ENCODE measurements at regions not wholly inside any gene's neighbourhood (a gene's known extent, or its start where the extent isn't known, plus 50 kb on each side); places are given as distances from the start of the nearest gene placed in this dataset.
"Not testable (repeated sequence)": the region's sequence is repeated elsewhere in the genome, so short reads cannot be mapped to it uniquely, and the experiment has no call there.

- POLR2A ChIA-PET = no interaction called here
- CTCF ChIA-PET = no interaction called here
Measured at GRCh38 chr7:34322841-34323240, 335.2 kb upstream of the NPSR1 start.

GRCh38 chr7:34327681-34328080 lies 330.3 kb upstream of the NPSR1 start:
- CTCF ChIA-PET = no interaction called here

GRCh38 chr7:34330308-34330707 lies 327.7 kb upstream of the NPSR1 start:
- CTCF ChIA-PET = interaction anchor here (1.5 kb wide), 1 partner anchor 9 kb away, joined by 3 read pairs; no protein-coding TSS in a partner anchor
- POLR2A ChIA-PET = no interaction called here

More at GRCh38 chr7:34327681-34328080, 330.3 kb upstream of the NPSR1 start:
- POLR2A ChIA-PET = no interaction called here

GRCh38 chr7:34331102-34331501 lies 326.9 kb upstream of the NPSR1 start:
- ChIA-PET CTCF (interaction anchor here (1.5 kb wide), 1 partner anchor 10 kb away, joined by 3 read pairs; no protein-coding TSS in a partner anchor), POLR2A (no interaction called here)

- ChIA-PET POLR2A (no interaction called here), CTCF (no interaction called here)
Measured at GRCh38 chr7:34332006-34332405, 326.0 kb upstream of the NPSR1 start.

- POLR2A ChIA-PET = no interaction called here
- CTCF ChIA-PET = no interaction called here
Measured at GRCh38 chr7:34333184-34333583, 324.8 kb upstream of the NPSR1 start.

GRCh38 chr7:34333925-34334324 lies 324.1 kb upstream of the NPSR1 start:
- ChIA-PET POLR2A (no interaction called here), CTCF (no interaction called here)

- ChIA-PET CTCF (interaction anchor here (1.2 kb wide), 1 partner anchor 16 kb away, joined by 3 read pairs; no protein-coding TSS in a partner anchor), POLR2A (no interaction called here)
Measured at GRCh38 chr7:34337163-34337562, 320.9 kb upstream of the NPSR1 start.

- CTCF ChIA-PET = no interaction called here
Measured at GRCh38 chr7:34338961-34339526, 319.0 kb upstream of the NPSR1 start.

GRCh38 chr7:34341326-34341725 lies 316.7 kb upstream of the NPSR1 start:
- POLR2A ChIA-PET = no interaction called here
- CTCF ChIA-PET = no interaction called here

More at GRCh38 chr7:34338961-34339526, 319.0 kb upstream of the NPSR1 start:
- POLR2A ChIA-PET = no interaction called here

GRCh38 chr7:34342387-34342786 lies 315.6 kb upstream of the NPSR1 start:
- POLR2A ChIA-PET = no interaction called here
- CTCF ChIA-PET = no interaction called here

GRCh38 chr7:34343667-34344066 lies 314.4 kb upstream of the NPSR1 start:
- ChIA-PET CTCF (no interaction called here), POLR2A (no interaction called here)

- CTCF ChIA-PET = no interaction called here
- POLR2A ChIA-PET = no interaction called here
Measured at GRCh38 chr7:34354011-34354410, 304.0 kb upstream of the NPSR1 start.

- CTCF ChIA-PET = no interaction called here
- POLR2A ChIA-PET = no interaction called here
Measured at GRCh38 chr7:34354899-34355298, 303.1 kb upstream of the NPSR1 start.

- POLR2A ChIA-PET = no interaction called here
- CTCF ChIA-PET = no interaction called here
Measured at GRCh38 chr7:34357068-34357467, 300.9 kb upstream of the NPSR1 start.

GRCh38 chr7:34357946-34358345 lies 300.1 kb upstream of the NPSR1 start:
- CTCF ChIA-PET = no interaction called here
- POLR2A ChIA-PET = no interaction called here

GRCh38 chr7:34358578-34358977 lies 299.4 kb upstream of the NPSR1 start:
- CTCF ChIA-PET = not testable (repeated sequence)

GRCh38 chr7:34361663-34362250 lies 296.3 kb upstream of the NPSR1 start:
- ChIA-PET CTCF (no interaction called here), POLR2A (no interaction called here)

More at GRCh38 chr7:34358578-34358977, 299.4 kb upstream of the NPSR1 start:
- POLR2A ChIA-PET = not testable (repeated sequence)

- ChIA-PET POLR2A (no interaction called here), CTCF (no interaction called here)
Measured at GRCh38 chr7:34362621-34363020, 295.4 kb upstream of the NPSR1 start.

GRCh38 chr7:34364130-34364529 lies 293.9 kb upstream of the NPSR1 start:
- ChIA-PET CTCF (no interaction called here), POLR2A (no interaction called here)

GRCh38 chr7:34365011-34365410 lies 293.0 kb upstream of the NPSR1 start:
- ChIA-PET POLR2A (no interaction called here), CTCF (no interaction called here)

GRCh38 chr7:34365611-34366010 lies 292.4 kb upstream of the NPSR1 start:
- POLR2A ChIA-PET = no interaction called here
- CTCF ChIA-PET = no interaction called here
